ENCODE measurements at regions not wholly inside any gene's neighbourhood (a gene's known extent, or its start where the extent isn't known, plus 50 kb on each side); places are given as distances from the start of the nearest gene placed in this dataset.

- ATAC-seq, result no peak
- H3K4me3 ChIP-seq, result no peak overlapping the region
- WGBS, 2 donors (ENCODE audit: low coverage in 1 of 2), result 64 to 75% methylated on average over 2 to 3 of the region's 3 CpGs
These were observed 161.2 kb downstream of the SNX18 start for GRCh38 chr5:54678737-54679136.

GRCh38 chr5:54676481-54677340 is 159.2 kb downstream of the SNX18 start:
- no peak overlapping the region for H3K27ac ChIP-seq
- no peak for ATAC-seq
- no peak overlapping the region for H3K4me3 ChIP-seq
- 45 to 92% methylated on average over 2 to 3 of the region's 3 CpGs for WGBS, 2 donors (ENCODE audit: low coverage in 1 of 2)
- no peaks in the 10 kb centered on the region for H3K36me3 ChIP-seq
- H3K4me1 ChIP-seq, result peaks cover 0 to 2% (median 0%) of the 10 kb centered on the region in 3 donors
- no peaks in the 10 kb centered on the region for H3K9me3 ChIP-seq
- no peaks in the 10 kb centered on the region for H3K27me3 ChIP-seq
- TF ChIP-seq CTCF (IDR thresholded peaks at IDR 0.05) (no peak), EP300 (IDR thresholded peaks at IDR 0.05) (no peak), POLR2AphosphoS5 (IDR thresholded peaks at IDR 0.05) (no peak), POLR2A (IDR thresholded peaks at IDR 0.05) (no peak)

More at GRCh38 chr5:54678737-54679136, 161.2 kb downstream of the SNX18 start:
- no peaks in the 10 kb centered on the region for H3K9me3 ChIP-seq
- no peaks in the 10 kb centered on the region for H3K36me3 ChIP-seq
- no peak for TF ChIP-seq POLR2A (IDR thresholded peaks at IDR 0.05)
- TF ChIP-seq POLR2AphosphoS5 (IDR thresholded peaks at IDR 0.05), result no peak
- no peak for TF ChIP-seq EP300 (IDR thresholded peaks at IDR 0.05)
- no peaks in the 10 kb centered on the region for H3K27me3 ChIP-seq
- H3K27ac ChIP-seq, result no peak overlapping the region
- H3K4me1 ChIP-seq, result no peaks in the 10 kb centered on the region

GRCh38 chr5:54673523-54674225 is 156.1 kb downstream of the SNX18 start:
- no peak for TF ChIP-seq CTCF (IDR thresholded peaks at IDR 0.05)
- TF ChIP-seq POLR2AphosphoS5 (IDR thresholded peaks at IDR 0.05), result no peak
- no peak for TF ChIP-seq EP300 (IDR thresholded peaks at IDR 0.05)
- no peak for TF ChIP-seq POLR2A (IDR thresholded peaks at IDR 0.05)
- no peak overlapping the region for H3K4me3 ChIP-seq
- H3K9me3 ChIP-seq, result no peaks in the 10 kb centered on the region
- H3K4me1 ChIP-seq, result peaks cover 0 to 3% (median 0%) of the 10 kb centered on the region in 3 donors
- H3K27ac ChIP-seq, result no peak overlapping the region
- peak; percentile 40 for ATAC-seq
- no peaks in the 10 kb centered on the region for H3K27me3 ChIP-seq
- 75 to 97% methylated on average over 3 to 4 of the region's 4 CpGs for WGBS, 2 donors (ENCODE audit: low coverage in 1 of 2)
- no peaks in the 10 kb centered on the region for H3K36me3 ChIP-seq

GRCh38 chr5:54672871-54673270 is 155.3 kb downstream of the SNX18 start:
- no peak for TF ChIP-seq CTCF (IDR thresholded peaks at IDR 0.05)
- TF ChIP-seq EP300 (IDR thresholded peaks at IDR 0.05), result no peak
- TF ChIP-seq POLR2A (IDR thresholded peaks at IDR 0.05), result no peak
- TF ChIP-seq POLR2AphosphoS5 (IDR thresholded peaks at IDR 0.05), result no peak
- Histone ChIP-seq H3K36me3 (no peaks in the 10 kb centered on the region), H3K27me3 (no peaks in the 10 kb centered on the region), H3K27ac (no peak overlapping the region), H3K4me3 (no peak overlapping the region), H3K9me3 (peaks cover 0 to 4% (median 0%) of the 10 kb centered on the region in 3 donors), H3K4me1 (peaks cover 0 to 3% (median 0%) of the 10 kb centered on the region in 3 donors)
- no peak for ATAC-seq

- H3K27me3 ChIP-seq, result no peaks in the 10 kb centered on the region
- no peak overlapping the region for H3K4me3 ChIP-seq
- 67% methylated on average over 1 of the region's 2 CpGs; no CpG with 5 or more reads in 1 of the 2 donors for WGBS, 2 donors (ENCODE audit: low coverage in 1 of 2)
- H3K36me3 ChIP-seq, result no peaks in the 10 kb centered on the region
- H3K9me3 ChIP-seq, result peaks cover 0 to 4% (median 0%) of the 10 kb centered on the region in 3 donors
- peaks cover 0 to 3% (median 0%) of the 10 kb centered on the region in 3 donors for H3K4me1 ChIP-seq
- peak overlapping the region in 2 of 4 donors; percentile 13 to 20 for H3K27ac ChIP-seq
- TF ChIP-seq EP300 (IDR thresholded peaks at IDR 0.05), result no peak
- TF ChIP-seq POLR2A (IDR thresholded peaks at IDR 0.05), result no peak
- TF ChIP-seq POLR2AphosphoS5 (IDR thresholded peaks at IDR 0.05), result no peak
- no peak for ATAC-seq
These were observed 154.1 kb downstream of the SNX18 start for GRCh38 chr5:54671681-54672080.
